Fibroblast of villous mesenchyme (primary cell): ENCODE measurements at regions not wholly inside any gene's neighbourhood (a gene's known extent, or its start where the extent isn't known, plus 50 kb on each side); places are given as distances from the start of the nearest gene placed in this dataset.

Experiments
- DNase-seq: peaks from one replicate; pipeline ENCODE4 v3.0.0-alpha.2; 2010; ENCODE audit warnings: low read depth
- H3K4me3 ChIP-seq: 2 replicates; pipeline ENCODE4 v1.5.1; 2011; ENCODE audit warnings: low read depth, mild to moderate bottlenecking, low read length
- CTCF ChIP-seq: IDR thresholded peaks from 2 replicates; pipeline ENCODE4 v1.5.1; 2012; ENCODE audit warnings: low read depth, mild to moderate bottlenecking, low read length; ENCODE audit not compliant: insufficient read depth

- no peak for TF ChIP-seq CTCF
- no peak overlapping the region for H3K4me3 ChIP-seq
- no peak for DNase-seq
Observed at GRCh38 chr5:173765029-173765644, 123.0 kb upstream of the CPEB4 start.

- no peak for TF ChIP-seq CTCF
- no peak overlapping the region for H3K4me3 ChIP-seq
- no peak for DNase-seq
Observed at GRCh38 chr5:173765661-173766060, 122.5 kb upstream of the CPEB4 start.

- no peak overlapping the region for H3K4me3 ChIP-seq
- no peak for TF ChIP-seq CTCF
- DNase-seq = no peak
Observed at GRCh38 chr5:173767574-173768266, 120.4 kb upstream of the CPEB4 start.

- no peak for TF ChIP-seq CTCF
- DNase-seq = no peak
- H3K4me3 ChIP-seq = no peak overlapping the region
Observed at GRCh38 chr5:173768267-173768806, 119.8 kb upstream of the CPEB4 start.

- no peak overlapping the region for H3K4me3 ChIP-seq
- no peak for DNase-seq
- no peak for TF ChIP-seq CTCF
Observed at GRCh38 chr5:173768891-173769290, 119.3 kb upstream of the CPEB4 start.

- no peak for TF ChIP-seq CTCF
- DNase-seq = no peak
- H3K4me3 ChIP-seq = no peak overlapping the region
Observed at GRCh38 chr5:173770637-173771036, 117.5 kb upstream of the CPEB4 start.
